ENCODE measurements at regions not wholly inside any gene's neighbourhood (a gene's known extent, or its start where the extent isn't known, plus 50 kb on each side); places are given as distances from the start of the nearest gene placed in this dataset.

- no peak for TF ChIP-seq CTCF (IDR thresholded peaks at IDR 0.05)
- no peak overlapping the region for H3K27ac ChIP-seq
- H3K4me2 ChIP-seq (ENCODE audit: low read length) = no peak overlapping the region
- no peak overlapping the region for H2AFZ ChIP-seq
- H3K27me3 ChIP-seq (ENCODE audit: control insufficient read depth, insufficient read depth, low read length) = no peaks in the 10 kb centered on the region
- H3K4me3 ChIP-seq (ENCODE audit: low read depth, low read length) = no peak overlapping the region
- H3K9me3 ChIP-seq (ENCODE audit: control insufficient read depth, low read length) = no peaks in the 10 kb centered on the region
- no peaks in the 10 kb centered on the region for H3K79me2 ChIP-seq
- no peaks in the 10 kb centered on the region for H3K4me1 ChIP-seq
- no peaks in the 10 kb centered on the region for H3K36me3 ChIP-seq (ENCODE audit: control insufficient read depth, insufficient read depth, low read length)
- no peak overlapping the region for H3K9ac ChIP-seq
These were observed 49.9 kb upstream of the HAO2 start for GRCh38 chr1:119318466-119319309.

All from parathyroid adenoma (tissue), 2 donors.